H9 (cell line): ENCODE measurements at regions not wholly inside any gene's neighbourhood (a gene's known extent, or its start where the extent isn't known, plus 50 kb on each side); places are given as distances from the start of the nearest gene placed in this dataset.

Source experiments
- DNase-seq: peaks from one replicate; pipeline ENCODE4 v3.0.0-alpha.2; 2017
- H2AFZ ChIP-seq: one replicate; pipeline ENCODE4 v1.6.1; 2013; ENCODE audit warnings: mild to moderate bottlenecking, low read length, control low read depth, moderate library complexity
- H2AK5ac ChIP-seq: 2 replicates; pipeline ENCODE4 v1.6.1; 2013; ENCODE audit warnings: low read length, control low read depth, mixed read lengths; ENCODE audit not compliant: insufficient read length
- H2BK120ac ChIP-seq: one replicate; pipeline ENCODE4 v1.6.1; 2013; ENCODE audit warnings: low read depth, mild to moderate bottlenecking, low read length, control low read depth, inconsistent platforms; ENCODE audit not compliant: poor library complexity, severe bottlenecking
- H2BK12ac ChIP-seq: 2 replicates; pipeline ENCODE4 v1.6.1; 2013; ENCODE audit warnings: low read length, control low read depth, mixed read lengths, low read depth; ENCODE audit not compliant: insufficient read length
- H2BK15ac ChIP-seq: 2 replicates; pipeline ENCODE4 v1.6.1; 2013; ENCODE audit warnings: low read depth, low read length, control low read depth
- H2BK20ac ChIP-seq: one replicate; pipeline ENCODE4 v1.6.1; 2013; ENCODE audit warnings: low read depth, mild to moderate bottlenecking, low read length, control low read depth, inconsistent platforms; ENCODE audit not compliant: poor library complexity, severe bottlenecking
- H2BK5ac ChIP-seq: 2 replicates; pipeline ENCODE4 v1.6.1; 2013; ENCODE audit warnings: low read length, control low read depth, mixed read lengths; ENCODE audit not compliant: insufficient read length
- H3K14ac ChIP-seq: 2 replicates; pipeline ENCODE4 v1.6.1; 2013; ENCODE audit warnings: low read length, control low read depth; ENCODE audit not compliant: insufficient read depth
- H3K18ac ChIP-seq: 2 replicates; pipeline ENCODE4 v1.6.1; 2013; ENCODE audit warnings: low read depth, mild to moderate bottlenecking, mixed read lengths, low read length, control low read depth; ENCODE audit not compliant: insufficient read length
- H3K23ac ChIP-seq: 2 replicates; pipeline ENCODE4 v1.6.1; 2013; ENCODE audit warnings: low read length, control low read depth, mixed read lengths, low read depth; ENCODE audit not compliant: insufficient read length
- H3K23me2 ChIP-seq: 2 replicates; pipeline ENCODE4 v1.6.1; 2013; ENCODE audit warnings: low read depth, mild to moderate bottlenecking, mixed read lengths, low read length, control low read depth; ENCODE audit not compliant: insufficient read length, poor library complexity, severe bottlenecking
- H3K27ac ChIP-seq: 2 replicates; pipeline ENCODE4 v1.5.1; 2013; ENCODE audit warnings: low read length, control low read depth, mixed read lengths, low read depth; ENCODE audit not compliant: insufficient read length
- H3K27me3 ChIP-seq: 2 replicates; pipeline ENCODE4 v1.6.1; 2013; ENCODE audit warnings: low read length, control low read depth, inconsistent platforms; ENCODE audit not compliant: insufficient read depth
- H3K4ac ChIP-seq: 2 replicates; pipeline ENCODE4 v1.6.1; 2013; ENCODE audit warnings: low read depth, mild to moderate bottlenecking, control low read depth, inconsistent platforms, low read length, moderate library complexity
- H3K4me1 ChIP-seq: 2 replicates; pipeline ENCODE4 v1.6.1; 2013; ENCODE audit warnings: low read length, control low read depth, inconsistent platforms; ENCODE audit not compliant: insufficient read depth
- H3K4me2 ChIP-seq: 2 replicates; pipeline ENCODE4 v1.6.1; 2013; ENCODE audit warnings: low read length, control low read depth, mixed read lengths; ENCODE audit not compliant: insufficient read length, insufficient read depth
- H3K56ac ChIP-seq: 2 replicates; pipeline ENCODE4 v1.6.1; 2013; ENCODE audit warnings: low read depth, mild to moderate bottlenecking, mixed read lengths, low read length, control low read depth; ENCODE audit not compliant: insufficient read length
- H3K79me1 ChIP-seq: 2 replicates; pipeline ENCODE4 v1.6.1; 2013; ENCODE audit warnings: low read depth, mild to moderate bottlenecking, moderate library complexity, low read length, control low read depth, inconsistent platforms; ENCODE audit not compliant: insufficient read depth, poor library complexity, severe bottlenecking
- H3K79me2 ChIP-seq: 2 replicates; pipeline ENCODE4 v1.6.1; 2013; ENCODE audit warnings: low read length, control low read depth, inconsistent platforms; ENCODE audit not compliant: insufficient read depth
- H3K9ac ChIP-seq: 2 replicates; pipeline ENCODE4 v1.6.1; 2013; ENCODE audit warnings: low read length, control low read depth, mixed read lengths; ENCODE audit not compliant: insufficient read length; ENCODE audit errors: extremely low read depth
- H3K9me3 ChIP-seq: one replicate; pipeline ENCODE4 v1.6.1; 2013; ENCODE audit warnings: low read depth, low read length, inconsistent platforms; ENCODE audit not compliant: control insufficient read depth
- H3T11ph ChIP-seq: one replicate; pipeline ENCODE4 v1.6.1; 2013; ENCODE audit warnings: mild to moderate bottlenecking, low read length, control low read depth, inconsistent platforms
- H4K20me1 ChIP-seq: one replicate; pipeline ENCODE4 v1.6.1; 2013; ENCODE audit not compliant: control insufficient read depth, insufficient read length, insufficient read depth
- H4K5ac ChIP-seq: 2 replicates; pipeline ENCODE4 v1.6.1; 2013; ENCODE audit warnings: low read depth, mild to moderate bottlenecking, mixed read lengths, low read length, control low read depth; ENCODE audit not compliant: insufficient read length
- H4K8ac ChIP-seq: replicated peaks from 2 replicates; pipeline ENCODE4 v1.6.1; 2013; ENCODE audit warnings: low read length, control low read depth, mixed read lengths, low read depth; ENCODE audit not compliant: insufficient read length
- H4K91ac ChIP-seq: 2 replicates; pipeline ENCODE4 v1.6.1; 2013; ENCODE audit warnings: low read depth, mild to moderate bottlenecking, moderate library complexity, mixed read lengths, low read length, control low read depth; ENCODE audit not compliant: insufficient read length
- H3K27ac Mint-ChIP-seq, 3 experiments: 2 replicates in 2 of 3; 3 replicates in 1 of 3; pipeline ENCODE4 v1.8.0; 2020 to 2021; ENCODE audit warnings: mixed read lengths in 3 of 3, mild to moderate bottlenecking in 1 of 3, moderate library complexity in 1 of 3
- H3K27me3 Mint-ChIP-seq: 2 replicates; pipeline ENCODE4 v1.8.0; 2021; ENCODE audit warnings: low read depth, mild to moderate bottlenecking, moderate library complexity, mixed read lengths
- H3K36me3 Mint-ChIP-seq, 3 experiments: 2 replicates in 2 of 3; 3 replicates in 1 of 3; pipeline ENCODE4 v1.8.0; 2020 to 2021; ENCODE audit warnings: low read depth in 3 of 3, mixed read lengths in 3 of 3; ENCODE audit not compliant: insufficient read depth in 1 of 3
- H3K4me1 Mint-ChIP-seq, 2 experiments: 2 replicates each; pipeline ENCODE4 v1.8.0; 2020; ENCODE audit warnings: mixed read lengths in 2 of 2
- H3K4me3 Mint-ChIP-seq, 2 experiments: 2 replicates in 1 of 2; 3 replicates in 1 of 2; pipeline ENCODE4 v1.8.0; 2020 to 2021; ENCODE audit warnings: mild to moderate bottlenecking in 2 of 2, mixed read lengths in 2 of 2, moderate library complexity in 1 of 2
- H3K9me3 Mint-ChIP-seq, 2 experiments: 2 replicates in 1 of 2; 3 replicates in 1 of 2; pipeline ENCODE4 v1.8.0; 2020; ENCODE audit warnings: mild to moderate bottlenecking in 2 of 2, mixed read lengths in 2 of 2, moderate library complexity in 1 of 2
- WGBS: extraction: QIAGEN DNeasy Blood & Tissue Kit; methylation state at CpG from one replicate; pipeline ENCODE4 v1.1.7; 2013; ENCODE audit warnings: missing lambda C conversion rate, low lambda C conversion rate, mixed read lengths; ENCODE audit not compliant: insufficient read length; ENCODE audit errors: extremely low coverage; 5-methylcytosine and 5-hydroxymethylcytosine counted together
- TF ChIP-seq, protein P1 (sequence below): fragments of 200-600 bp; sonication (generic); conservative IDR thresholded peaks from 3 replicates; pipeline ENCODE4 v1.8.0; 2021; ENCODE audit warnings: antibody characterized with exemption, mild to moderate bottlenecking

- no peaks in the 10 kb centered on the region for H3K4me1 ChIP-seq
- Mint-ChIP-seq H3K36me3 (no peaks in the 10 kb centered on the region), H3K9me3 (no peaks in the 10 kb centered on the region), H3K27ac (no peak overlapping the region), H3K4me3 (no peak overlapping the region), H3K27me3 (no peaks in the 10 kb centered on the region), H3K4me1 (peaks cover 2 to 5% of the 10 kb centered on the region in 2 experiments)
- H3K9me3 ChIP-seq, result no peaks in the 10 kb centered on the region
- H2BK20ac ChIP-seq, result no peak overlapping the region
- H2BK5ac ChIP-seq, result no peak overlapping the region
- H3K79me1 ChIP-seq, result no peaks in the 10 kb centered on the region
- no peaks in the 10 kb centered on the region for H3K27me3 ChIP-seq
- H3K23ac ChIP-seq, result no peak overlapping the region
- DNase-seq, result no peak
- no peaks in the 10 kb centered on the region for H3K23me2 ChIP-seq
- no peak overlapping the region for H3T11ph ChIP-seq
- no peak overlapping the region for H2AFZ ChIP-seq
- no peak overlapping the region for H3K27ac ChIP-seq
- no peak overlapping the region for H4K8ac ChIP-seq
- H3K14ac ChIP-seq, result no peak overlapping the region
- no peak overlapping the region for H4K91ac ChIP-seq
- WGBS, result no CpG with 5 or more reads among the region's 6 CpGs
- H2BK120ac ChIP-seq, result no peak overlapping the region
- TF ChIP-seq, protein P1, sequence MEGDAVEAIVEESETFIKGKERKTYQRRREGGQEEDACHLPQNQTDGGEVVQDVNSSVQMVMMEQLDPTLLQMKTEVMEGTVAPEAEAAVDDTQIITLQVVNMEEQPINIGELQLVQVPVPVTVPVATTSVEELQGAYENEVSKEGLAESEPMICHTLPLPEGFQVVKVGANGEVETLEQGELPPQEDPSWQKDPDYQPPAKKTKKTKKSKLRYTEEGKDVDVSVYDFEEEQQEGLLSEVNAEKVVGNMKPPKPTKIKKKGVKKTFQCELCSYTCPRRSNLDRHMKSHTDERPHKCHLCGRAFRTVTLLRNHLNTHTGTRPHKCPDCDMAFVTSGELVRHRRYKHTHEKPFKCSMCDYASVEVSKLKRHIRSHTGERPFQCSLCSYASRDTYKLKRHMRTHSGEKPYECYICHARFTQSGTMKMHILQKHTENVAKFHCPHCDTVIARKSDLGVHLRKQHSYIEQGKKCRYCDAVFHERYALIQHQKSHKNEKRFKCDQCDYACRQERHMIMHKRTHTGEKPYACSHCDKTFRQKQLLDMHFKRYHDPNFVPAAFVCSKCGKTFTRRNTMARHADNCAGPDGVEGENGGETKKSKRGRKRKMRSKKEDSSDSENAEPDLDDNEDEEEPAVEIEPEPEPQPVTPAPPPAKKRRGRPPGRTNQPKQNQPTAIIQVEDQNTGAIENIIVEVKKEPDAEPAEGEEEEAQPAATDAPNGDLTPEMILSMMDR, result no peak
- H4K5ac ChIP-seq, result no peak overlapping the region
- no peak overlapping the region for H3K56ac ChIP-seq
- H4K20me1 ChIP-seq, result no peaks in the 10 kb centered on the region
- H2BK12ac ChIP-seq, result no peak overlapping the region
- H3K18ac ChIP-seq, result no peak overlapping the region
- no peak overlapping the region for H3K4ac ChIP-seq
- no peaks in the 10 kb centered on the region for H3K79me2 ChIP-seq
- H3K9ac ChIP-seq, result no peak overlapping the region
- no peak overlapping the region for H2AK5ac ChIP-seq
- no peak overlapping the region for H2BK15ac ChIP-seq
- H3K4me2 ChIP-seq, result no peak overlapping the region
Observed at GRCh38 chr18:45248240-45248903, 366.9 kb upstream of the SLC14A2 start.
